ENCODE measurements at regions not wholly inside any gene's neighbourhood (a gene's known extent, or its start where the extent isn't known, plus 50 kb on each side); places are given as distances from the start of the nearest gene placed in this dataset.

DNA sequence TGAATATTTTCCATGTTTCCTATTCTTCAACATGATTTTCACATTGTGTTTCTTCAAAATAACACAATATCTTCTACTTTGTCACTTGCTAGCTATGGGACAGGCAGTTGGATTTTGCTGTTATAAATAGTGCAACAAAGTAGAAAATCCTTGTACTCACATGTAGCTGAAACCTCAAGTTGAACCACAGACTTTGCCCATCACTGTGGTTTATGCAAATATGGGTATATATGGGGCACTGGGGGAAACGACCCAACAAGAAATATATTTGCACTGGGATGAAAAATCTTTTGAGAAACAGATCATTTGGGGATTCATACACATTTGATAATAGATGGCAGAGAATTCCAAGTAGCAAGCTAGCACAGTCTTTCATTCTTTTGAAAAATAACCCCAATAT is 486.3 kb upstream of the MAP2 start:
- DNase-seq (ENCODE audit: low spot score): no peak
- in situ Hi-C loops (cut with MboI; ENCODE audit: low sequenced_read_pairs, unreplicated experiment): no loop called here
- TF ChIP-seq, protein P1, sequence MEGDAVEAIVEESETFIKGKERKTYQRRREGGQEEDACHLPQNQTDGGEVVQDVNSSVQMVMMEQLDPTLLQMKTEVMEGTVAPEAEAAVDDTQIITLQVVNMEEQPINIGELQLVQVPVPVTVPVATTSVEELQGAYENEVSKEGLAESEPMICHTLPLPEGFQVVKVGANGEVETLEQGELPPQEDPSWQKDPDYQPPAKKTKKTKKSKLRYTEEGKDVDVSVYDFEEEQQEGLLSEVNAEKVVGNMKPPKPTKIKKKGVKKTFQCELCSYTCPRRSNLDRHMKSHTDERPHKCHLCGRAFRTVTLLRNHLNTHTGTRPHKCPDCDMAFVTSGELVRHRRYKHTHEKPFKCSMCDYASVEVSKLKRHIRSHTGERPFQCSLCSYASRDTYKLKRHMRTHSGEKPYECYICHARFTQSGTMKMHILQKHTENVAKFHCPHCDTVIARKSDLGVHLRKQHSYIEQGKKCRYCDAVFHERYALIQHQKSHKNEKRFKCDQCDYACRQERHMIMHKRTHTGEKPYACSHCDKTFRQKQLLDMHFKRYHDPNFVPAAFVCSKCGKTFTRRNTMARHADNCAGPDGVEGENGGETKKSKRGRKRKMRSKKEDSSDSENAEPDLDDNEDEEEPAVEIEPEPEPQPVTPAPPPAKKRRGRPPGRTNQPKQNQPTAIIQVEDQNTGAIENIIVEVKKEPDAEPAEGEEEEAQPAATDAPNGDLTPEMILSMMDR (IDR thresholded peaks at IDR 0.05; ENCODE audit: borderline replicate concordance, control extremely low read depth, extremely low read depth, insufficient read depth, missing control alignments): no peak

DNA sequence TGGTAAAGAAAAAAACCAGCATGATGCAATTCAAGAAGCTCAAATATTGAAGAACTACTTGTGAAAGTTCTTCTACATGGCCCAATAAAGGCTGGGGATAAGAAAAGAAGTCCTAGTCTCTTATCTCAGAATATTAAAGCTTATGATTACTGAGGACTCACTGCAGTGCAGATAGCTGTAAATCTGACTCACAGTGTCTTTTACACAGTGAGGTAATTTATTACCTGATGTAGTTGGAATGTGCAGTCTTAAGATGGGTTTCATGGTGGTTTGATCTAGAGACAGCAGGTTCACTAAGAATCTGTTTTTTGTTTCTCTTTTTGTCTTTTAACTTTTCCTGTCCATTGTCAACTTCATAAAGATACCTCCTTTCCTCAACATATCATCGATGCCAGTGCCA is 484.0 kb upstream of the MAP2 start:
- TF ChIP-seq, protein P1 (IDR thresholded peaks at IDR 0.05; ENCODE audit: borderline replicate concordance, control extremely low read depth, extremely low read depth, insufficient read depth, missing control alignments): no peak
- DNase-seq (ENCODE audit: low spot score): no peak
- in situ Hi-C loops (cut with MboI; ENCODE audit: low sequenced_read_pairs, unreplicated experiment): no loop called here

DNA sequence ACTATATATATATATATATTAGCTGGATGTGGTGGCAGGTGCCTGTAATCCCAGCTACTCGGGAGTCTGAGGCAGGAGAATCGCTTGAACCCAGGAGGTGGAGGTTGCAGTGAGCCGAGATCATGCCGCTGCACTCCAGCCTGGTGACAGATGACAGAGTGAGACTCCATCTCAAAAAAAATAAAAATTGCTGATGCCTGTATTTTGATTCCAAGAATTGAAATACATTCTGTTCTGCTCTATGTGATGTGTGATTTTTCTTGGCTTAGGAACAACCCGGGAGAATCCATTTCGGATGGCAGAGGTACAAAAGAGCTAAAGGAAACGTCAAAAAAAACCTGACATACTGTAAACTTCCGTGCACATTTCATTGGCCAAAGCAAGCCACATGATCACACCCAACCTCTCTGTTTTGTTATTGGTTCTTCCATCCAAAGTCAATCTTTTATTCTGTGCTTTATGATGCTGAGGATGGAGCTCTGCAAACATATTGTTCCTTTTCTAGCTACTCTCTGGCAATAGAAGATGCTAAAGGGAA is 478.1 kb upstream of the MAP2 start:
- TF ChIP-seq, protein P1 (IDR thresholded peaks at IDR 0.05; ENCODE audit: borderline replicate concordance, control extremely low read depth, extremely low read depth, insufficient read depth, missing control alignments): no peak
- DNase-seq (ENCODE audit: low spot score): no peak
- in situ Hi-C loops (cut with MboI; ENCODE audit: low sequenced_read_pairs, unreplicated experiment): no loop called here

DNA sequence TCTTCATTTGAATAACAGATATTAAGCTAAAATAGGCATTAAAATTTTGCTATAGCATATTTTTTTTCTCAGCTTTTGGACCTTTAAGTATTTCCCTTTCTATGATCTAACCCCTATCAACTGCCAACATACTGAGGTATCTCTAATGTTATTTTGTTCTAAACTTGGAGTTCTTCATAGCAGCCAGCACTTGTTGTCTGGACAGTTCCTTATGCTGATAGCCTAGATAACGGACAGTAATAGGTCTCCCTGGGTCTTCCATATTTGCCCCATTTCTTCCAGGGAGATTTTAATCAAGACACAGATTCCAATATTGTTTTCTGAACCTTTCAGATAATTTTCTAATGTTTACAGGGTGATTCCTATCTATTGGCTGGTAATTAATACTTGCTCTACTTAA is 475.8 kb upstream of the MAP2 start:
- in situ Hi-C loops (cut with MboI; ENCODE audit: low sequenced_read_pairs, unreplicated experiment): no loop called here
- TF ChIP-seq, protein P1 (IDR thresholded peaks at IDR 0.05; ENCODE audit: borderline replicate concordance, control extremely low read depth, extremely low read depth, insufficient read depth, missing control alignments): no peak
- DNase-seq (ENCODE audit: low spot score): no peak

DNA sequence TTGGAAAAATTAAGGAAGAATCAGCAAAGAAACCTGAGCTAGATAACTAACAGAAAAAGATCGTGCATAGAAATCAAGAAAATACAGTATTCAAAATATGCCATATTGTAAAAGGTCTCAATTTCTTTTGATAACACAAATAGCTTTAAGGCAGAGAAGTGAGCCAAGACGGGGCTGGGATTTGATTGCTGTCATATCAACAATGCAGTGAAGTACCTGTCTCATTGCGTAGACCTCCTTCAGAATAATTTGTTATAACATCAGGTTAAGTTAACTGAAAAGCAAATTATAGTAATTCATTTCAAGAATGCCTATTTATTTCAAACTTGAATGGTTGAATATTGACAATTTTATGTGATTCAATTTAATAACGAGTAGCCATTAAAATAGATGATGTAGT is 453.8 kb upstream of the MAP2 start:
- in situ Hi-C loops (cut with MboI; ENCODE audit: low sequenced_read_pairs, unreplicated experiment): no loop called here
- DNase-seq (ENCODE audit: low spot score): no peak
- TF ChIP-seq, protein P1 (IDR thresholded peaks at IDR 0.05; ENCODE audit: borderline replicate concordance, control extremely low read depth, extremely low read depth, insufficient read depth, missing control alignments): no peak

DNA sequence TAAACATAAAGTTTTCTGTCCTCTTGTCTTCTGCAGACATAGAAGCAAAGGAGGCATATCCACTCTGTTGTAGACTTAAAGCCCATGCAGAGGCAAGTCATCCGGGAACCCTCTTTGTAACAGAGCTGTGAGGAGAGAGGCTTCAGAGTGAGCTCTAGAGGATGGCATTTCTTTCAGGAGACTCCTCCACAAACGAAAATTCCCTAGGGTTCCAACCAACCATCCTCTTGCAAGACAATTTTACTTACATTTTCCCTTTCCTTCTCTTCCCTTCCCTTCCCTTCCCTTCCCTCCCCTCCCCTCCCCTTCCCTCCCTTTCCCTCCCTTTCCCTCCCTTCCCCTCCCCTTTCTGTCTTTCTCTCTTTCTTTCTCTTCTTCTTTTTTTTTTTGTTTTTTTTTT is 446.3 kb upstream of the MAP2 start:
- in situ Hi-C loops (cut with MboI; ENCODE audit: low sequenced_read_pairs, unreplicated experiment): no loop called here
- TF ChIP-seq, protein P1 (IDR thresholded peaks at IDR 0.05; ENCODE audit: borderline replicate concordance, control extremely low read depth, extremely low read depth, insufficient read depth, missing control alignments): no peak
- no peak for DNase-seq (ENCODE audit: low spot score)

DNA sequence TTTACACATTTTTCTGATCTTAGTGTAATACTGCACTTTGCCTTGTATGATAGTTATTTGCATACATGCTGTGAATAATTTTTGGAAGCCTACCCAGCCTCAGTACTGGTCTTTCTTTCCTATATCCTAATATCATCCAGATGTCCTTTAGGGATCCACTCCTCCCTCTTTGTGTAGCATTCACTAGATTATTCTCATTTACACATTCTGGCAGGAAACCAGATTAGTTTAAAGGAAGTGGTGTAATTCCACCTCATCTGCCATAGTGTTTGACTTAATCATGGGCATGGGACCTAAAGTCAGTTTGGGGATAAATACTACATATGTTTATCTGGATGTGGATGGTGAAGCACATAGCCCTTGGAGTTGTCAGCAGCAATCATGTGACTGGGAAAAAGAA is 444.9 kb upstream of the MAP2 start:
- in situ Hi-C loops (cut with MboI; ENCODE audit: low sequenced_read_pairs, unreplicated experiment): no loop called here
- TF ChIP-seq, protein P1 (IDR thresholded peaks at IDR 0.05; ENCODE audit: borderline replicate concordance, control extremely low read depth, extremely low read depth, insufficient read depth, missing control alignments): no peak
- DNase-seq (ENCODE audit: low spot score): no peak

Data from GM13976 (cell line).